GM19438 (cell line): ENCODE measurements at regions not wholly inside any gene's neighbourhood (a gene's known extent, or its start where the extent isn't known, plus 50 kb on each side); places are given as distances from the start of the nearest gene placed in this dataset.

Experiments
- ATAC-seq: cut with Tn5 transposase; IDR thresholded peaks from one replicate; pipeline ENCODE4 v1.9.1; 2021; ENCODE audit warnings: low read depth; ENCODE audit not compliant: unreplicated experiment

- ATAC-seq = no peak
Measured at GRCh38 chr2:207401338-207401737, 128.4 kb upstream of the CREB1 start.

GRCh38 chr2:207403141-207403540 is 126.6 kb upstream of the CREB1 start:
- no peak for ATAC-seq

- ATAC-seq = no peak
Measured at GRCh38 chr2:207403950-207404349, 125.8 kb upstream of the CREB1 start.

GRCh38 chr2:207405150-207405549 is 124.6 kb upstream of the CREB1 start:
- no peak for ATAC-seq

- ATAC-seq = peak; percentile 88
Measured at GRCh38 chr2:207408086-207408794, 121.5 kb upstream of the CREB1 start.

GRCh38 chr2:207409517-207409916 is 120.2 kb upstream of the CREB1 start:
- ATAC-seq = no peak

- no peak for ATAC-seq
Measured at GRCh38 chr2:207412787-207413310, 116.9 kb upstream of the CREB1 start.

- ATAC-seq = no peak
Measured at GRCh38 chr2:207413376-207413907, 116.3 kb upstream of the CREB1 start.

- ATAC-seq = no peak
Measured at GRCh38 chr2:207416111-207416510, 113.7 kb upstream of the CREB1 start.

GRCh38 chr2:207416900-207417299 is 112.9 kb upstream of the CREB1 start:
- ATAC-seq = no peak

GRCh38 chr2:207417301-207417718 is 112.5 kb upstream of the CREB1 start:
- ATAC-seq = no peak

GRCh38 chr2:207418419-207418818 is 111.3 kb upstream of the CREB1 start:
- ATAC-seq = no peak

- no peak for ATAC-seq
Measured at GRCh38 chr2:207419331-207419730, 110.4 kb upstream of the CREB1 start.

- ATAC-seq = no peak
Measured at GRCh38 chr2:207421671-207422070, 108.1 kb upstream of the CREB1 start.

GRCh38 chr2:207422380-207422779 is 107.4 kb upstream of the CREB1 start:
- no peak for ATAC-seq

GRCh38 chr2:207423886-207424285 is 105.9 kb upstream of the CREB1 start:
- ATAC-seq = peak; percentile 95

GRCh38 chr2:207427986-207428385 is 101.8 kb upstream of the CREB1 start:
- no peak for ATAC-seq

GRCh38 chr2:207428573-207428972 is 101.2 kb upstream of the CREB1 start:
- ATAC-seq = no peak

- ATAC-seq = no peak
Measured at GRCh38 chr2:207432453-207432852, 97.3 kb upstream of the CREB1 start.

GRCh38 chr2:207434306-207434705 is 95.5 kb upstream of the CREB1 start:
- ATAC-seq = no peak

GRCh38 chr2:207434899-207435465 is 94.8 kb upstream of the CREB1 start:
- no peak for ATAC-seq

GRCh38 chr2:207437136-207437523 is 92.6 kb upstream of the CREB1 start:
- ATAC-seq = no peak
